WERI-Rb-1 (cell line): ENCODE measurements at regions not wholly inside any gene's neighbourhood (a gene's known extent, or its start where the extent isn't known, plus 50 kb on each side); places are given as distances from the start of the nearest gene placed in this dataset.

Source experiments
- DNase-seq: peaks from one replicate; pipeline ENCODE4 v3.0.0-alpha.2; 2020
- H3K27ac ChIP-seq: fragments of 250-450 bp; sonication (Bioruptor Pico); 2 replicates; pipeline ENCODE4 v1.5.1; 2020; ENCODE audit warnings: mild to moderate bottlenecking, moderate library complexity
- H3K27me3 ChIP-seq: fragments of 250-450 bp; sonication (Bioruptor Pico); 2 replicates; pipeline ENCODE4 v1.5.1; 2021; ENCODE audit warnings: mild to moderate bottlenecking, low read depth, moderate library complexity; ENCODE audit not compliant: insufficient read depth, severe bottlenecking
- H3K36me3 ChIP-seq: fragments of 250-450 bp; sonication (Bioruptor Pico); 2 replicates; pipeline ENCODE4 v1.5.1; 2020; ENCODE audit warnings: mild to moderate bottlenecking, moderate library complexity
- H3K4me3 ChIP-seq: 2 replicates; pipeline ENCODE4 v1.5.1; 2011; ENCODE audit warnings: low read depth, mild to moderate bottlenecking, control low read depth, low read length
- H3K9me3 ChIP-seq: fragments of 250-450 bp; sonication (Bioruptor Pico); 2 replicates; pipeline ENCODE4 v1.5.1; 2021; ENCODE audit warnings: mild to moderate bottlenecking, moderate library complexity; ENCODE audit not compliant: severe bottlenecking
- TF ChIP-seq, protein P1 (sequence below): IDR thresholded peaks from 2 replicates; pipeline ENCODE4 v1.5.1; 2011; ENCODE audit warnings: low read depth, mild to moderate bottlenecking, control low read depth, inconsistent platforms, low read length

DNA sequence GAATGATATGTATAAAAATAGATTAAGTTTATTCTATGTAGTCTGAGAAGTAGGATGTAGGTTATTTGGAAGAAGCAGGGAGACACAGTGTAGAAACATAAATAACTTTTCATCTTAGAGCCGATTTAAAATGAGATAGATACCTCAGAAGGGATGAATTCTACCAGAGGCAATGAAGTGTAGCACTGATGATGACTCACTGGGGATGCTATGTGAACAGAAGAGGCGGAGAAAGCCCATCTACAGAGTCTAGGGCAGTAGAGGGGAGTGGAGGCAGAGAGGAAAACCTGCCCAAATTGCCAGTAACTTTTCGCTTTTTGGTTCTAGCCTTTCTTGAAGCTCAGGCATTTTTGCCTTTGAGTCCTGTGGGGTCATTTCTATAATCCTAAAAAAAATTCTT lies 451.8 kb downstream of the ATP23 start:
- H3K27me3 ChIP-seq: no peaks in the 10 kb centered on the region
- DNase-seq: no peak
- TF ChIP-seq, protein P1, sequence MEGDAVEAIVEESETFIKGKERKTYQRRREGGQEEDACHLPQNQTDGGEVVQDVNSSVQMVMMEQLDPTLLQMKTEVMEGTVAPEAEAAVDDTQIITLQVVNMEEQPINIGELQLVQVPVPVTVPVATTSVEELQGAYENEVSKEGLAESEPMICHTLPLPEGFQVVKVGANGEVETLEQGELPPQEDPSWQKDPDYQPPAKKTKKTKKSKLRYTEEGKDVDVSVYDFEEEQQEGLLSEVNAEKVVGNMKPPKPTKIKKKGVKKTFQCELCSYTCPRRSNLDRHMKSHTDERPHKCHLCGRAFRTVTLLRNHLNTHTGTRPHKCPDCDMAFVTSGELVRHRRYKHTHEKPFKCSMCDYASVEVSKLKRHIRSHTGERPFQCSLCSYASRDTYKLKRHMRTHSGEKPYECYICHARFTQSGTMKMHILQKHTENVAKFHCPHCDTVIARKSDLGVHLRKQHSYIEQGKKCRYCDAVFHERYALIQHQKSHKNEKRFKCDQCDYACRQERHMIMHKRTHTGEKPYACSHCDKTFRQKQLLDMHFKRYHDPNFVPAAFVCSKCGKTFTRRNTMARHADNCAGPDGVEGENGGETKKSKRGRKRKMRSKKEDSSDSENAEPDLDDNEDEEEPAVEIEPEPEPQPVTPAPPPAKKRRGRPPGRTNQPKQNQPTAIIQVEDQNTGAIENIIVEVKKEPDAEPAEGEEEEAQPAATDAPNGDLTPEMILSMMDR: no peak
- no peaks in the 10 kb centered on the region for H3K36me3 ChIP-seq
- H3K27ac ChIP-seq: no peak overlapping the region
- no peak overlapping the region for H3K4me3 ChIP-seq
- H3K9me3 ChIP-seq: no peaks in the 10 kb centered on the region

- TF ChIP-seq, protein P1: no peak
- no peaks in the 10 kb centered on the region for H3K36me3 ChIP-seq
- H3K27ac ChIP-seq: no peak overlapping the region
- no peaks in the 10 kb centered on the region for H3K9me3 ChIP-seq
- no peaks in the 10 kb centered on the region for H3K27me3 ChIP-seq
- H3K4me3 ChIP-seq: no peak overlapping the region
- no peak for DNase-seq
These were observed 453.7 kb downstream of the ATP23 start for GRCh38 chr12:58395056-58395455.

DNA sequence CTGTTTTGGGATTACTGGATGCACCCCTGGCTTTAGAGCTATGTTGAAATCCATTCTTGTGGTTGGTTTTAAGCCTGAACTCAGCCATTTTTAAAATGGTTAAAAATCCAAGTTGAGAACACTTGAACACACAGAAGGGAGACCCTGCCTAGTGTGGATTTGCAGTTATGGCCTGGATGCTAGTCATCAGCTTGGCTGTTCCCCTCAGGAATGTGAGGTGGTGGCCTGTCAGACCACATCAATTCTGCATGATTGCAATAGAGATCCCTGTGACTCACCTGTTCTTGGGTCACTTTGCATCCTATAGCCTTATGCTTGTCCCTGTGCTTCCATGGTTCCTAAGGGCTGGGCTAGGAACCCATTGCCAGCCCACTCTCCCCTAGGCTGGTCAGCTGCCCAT lies 454.1 kb downstream of the ATP23 start:
- TF ChIP-seq, protein P1: no peak
- no peaks in the 10 kb centered on the region for H3K9me3 ChIP-seq
- no peak overlapping the region for H3K4me3 ChIP-seq
- no peak overlapping the region for H3K27ac ChIP-seq
- H3K36me3 ChIP-seq: no peaks in the 10 kb centered on the region
- DNase-seq: no peak
- H3K27me3 ChIP-seq: no peaks in the 10 kb centered on the region

GRCh38 chr12:58396239-58396638 lies 454.9 kb downstream of the ATP23 start:
- no peaks in the 10 kb centered on the region for H3K9me3 ChIP-seq
- H3K27ac ChIP-seq: no peak overlapping the region
- no peak for DNase-seq
- TF ChIP-seq, protein P1: no peak
- H3K27me3 ChIP-seq: no peaks in the 10 kb centered on the region
- H3K36me3 ChIP-seq: no peaks in the 10 kb centered on the region
- H3K4me3 ChIP-seq: no peak overlapping the region

- Histone ChIP-seq H3K4me3 (no peak overlapping the region), H3K27me3 (no peaks in the 10 kb centered on the region), H3K36me3 (no peaks in the 10 kb centered on the region), H3K9me3 (no peaks in the 10 kb centered on the region), H3K27ac (no peak overlapping the region)
- DNase-seq: no peak
- TF ChIP-seq, protein P1: no peak
These were observed 464.0 kb downstream of the ATP23 start for GRCh38 chr12:58405363-58405762.

GRCh38 chr12:58408516-58408915 lies 467.1 kb downstream of the ATP23 start:
- no peaks in the 10 kb centered on the region for H3K36me3 ChIP-seq
- no peak overlapping the region for H3K4me3 ChIP-seq
- no peaks in the 10 kb centered on the region for H3K9me3 ChIP-seq
- TF ChIP-seq, protein P1: no peak
- DNase-seq: no peak
- no peaks in the 10 kb centered on the region for H3K27me3 ChIP-seq
- H3K27ac ChIP-seq: no peak overlapping the region
